NCI-H69 (cell line): ENCODE measurements at regions not wholly inside any gene's neighbourhood (a gene's known extent, or its start where the extent isn't known, plus 50 kb on each side); places are given as distances from the start of the nearest gene placed in this dataset.

Experiments
- DNase-seq: peaks from one replicate; lab custom pipeline; 2025; lab: John Stamatoyannopoulos, UW

- peak; percentile 97 for DNase-seq
These were observed 83.2 kb upstream of the EYA2 start for GRCh38 chr20:46811224-46812084.

DNA sequence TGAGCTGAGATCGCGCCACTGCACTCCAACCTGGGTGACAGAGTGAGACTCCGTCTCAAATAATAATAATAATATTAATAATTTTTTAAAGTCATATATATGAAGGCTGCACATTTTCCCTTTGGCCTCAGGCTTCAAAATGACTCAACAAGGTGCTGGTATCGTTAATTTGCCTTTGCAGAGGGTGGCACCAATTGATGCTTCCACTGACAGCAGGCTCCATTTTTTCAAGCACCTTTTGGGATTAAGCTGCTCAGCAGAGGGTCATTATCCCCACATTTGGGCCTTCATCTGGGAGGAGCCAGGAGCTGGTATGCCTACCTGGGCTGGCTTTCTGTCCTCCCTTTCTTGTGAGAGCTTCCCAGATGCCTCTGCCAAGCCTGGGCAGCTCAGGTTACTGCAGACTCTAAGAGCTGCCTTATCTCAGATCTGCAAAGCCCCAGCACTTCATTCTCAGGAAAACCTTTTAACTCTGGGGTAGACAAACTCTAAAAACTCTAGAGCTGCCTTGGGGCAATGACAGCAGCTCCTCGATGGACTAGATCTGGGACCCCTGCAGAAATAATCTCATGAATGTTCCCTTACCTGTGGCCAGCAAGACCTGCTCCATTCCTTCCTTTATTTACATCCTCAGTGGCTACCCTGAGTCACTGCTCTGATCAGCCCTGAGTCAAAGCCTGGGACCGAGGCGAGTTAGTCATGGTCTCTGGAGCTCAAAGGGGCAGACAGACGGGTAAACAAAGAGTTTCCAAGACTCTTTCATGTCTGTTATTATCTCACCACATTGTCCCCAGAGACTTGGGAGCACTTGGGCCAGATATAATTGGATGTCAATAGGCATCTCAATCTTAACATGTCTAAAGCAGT, 80.0 kb upstream of the EYA2 start:
- peak; percentile 95 for DNase-seq

- peak; percentile 18 for DNase-seq
These were observed 78.5 kb upstream of the EYA2 start for GRCh38 chr20:46816097-46816496.

DNA sequence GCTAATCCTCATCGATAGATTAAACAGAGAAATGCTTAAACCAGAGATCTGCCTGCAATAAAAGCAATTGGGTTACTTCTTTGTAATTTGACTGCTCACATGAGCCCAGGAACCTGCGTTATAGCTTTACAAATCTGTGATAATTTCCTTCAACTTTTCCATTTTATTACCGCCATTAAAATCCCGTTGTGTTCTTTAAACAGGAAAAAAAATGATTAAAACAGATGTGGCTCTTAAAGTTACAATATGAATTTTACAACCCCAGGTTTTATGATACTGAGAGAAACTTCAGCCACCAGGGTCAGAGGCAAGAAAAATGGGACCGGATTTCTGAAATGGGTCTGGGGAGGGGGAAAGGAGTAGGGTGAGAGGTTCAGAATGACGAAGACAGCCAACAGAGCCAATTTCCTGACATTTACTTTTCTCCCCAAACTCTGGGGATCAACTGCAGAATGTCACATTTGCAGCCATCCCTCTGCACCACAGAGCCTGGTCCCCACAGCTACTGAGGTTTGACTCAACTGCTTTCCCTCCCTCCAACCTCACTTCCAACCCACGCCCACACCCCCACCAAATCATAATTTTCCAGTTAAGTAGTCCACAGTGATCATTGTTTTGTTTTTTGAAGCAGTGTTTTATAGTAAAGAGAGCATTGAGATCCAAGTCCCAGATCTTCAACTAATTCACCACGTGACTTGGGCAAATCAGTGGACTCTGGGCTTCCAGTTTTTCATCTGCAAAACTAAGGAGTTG, 77.6 kb upstream of the EYA2 start:
- no peak for DNase-seq

DNA sequence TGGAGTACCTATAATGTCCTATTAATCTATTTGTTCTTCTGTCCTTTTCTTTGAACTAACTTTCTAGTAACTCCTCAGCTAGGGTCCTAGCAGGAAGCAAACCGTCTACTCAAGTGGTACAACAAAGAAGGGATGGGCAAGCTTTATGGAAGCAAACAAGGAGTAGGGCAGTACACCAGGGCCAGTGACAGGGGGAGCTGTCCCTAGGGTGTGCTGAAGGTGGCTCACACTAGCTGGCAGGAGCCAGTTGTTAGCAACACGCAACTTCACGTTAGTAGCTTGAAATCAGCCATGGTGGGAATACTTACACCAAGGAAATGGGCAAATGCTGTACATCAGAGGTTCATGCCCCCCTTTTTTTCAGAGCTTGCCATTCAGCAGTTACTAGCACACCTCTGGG, 74.0 kb upstream of the EYA2 start:
- DNase-seq, result peak; percentile 87

DNA sequence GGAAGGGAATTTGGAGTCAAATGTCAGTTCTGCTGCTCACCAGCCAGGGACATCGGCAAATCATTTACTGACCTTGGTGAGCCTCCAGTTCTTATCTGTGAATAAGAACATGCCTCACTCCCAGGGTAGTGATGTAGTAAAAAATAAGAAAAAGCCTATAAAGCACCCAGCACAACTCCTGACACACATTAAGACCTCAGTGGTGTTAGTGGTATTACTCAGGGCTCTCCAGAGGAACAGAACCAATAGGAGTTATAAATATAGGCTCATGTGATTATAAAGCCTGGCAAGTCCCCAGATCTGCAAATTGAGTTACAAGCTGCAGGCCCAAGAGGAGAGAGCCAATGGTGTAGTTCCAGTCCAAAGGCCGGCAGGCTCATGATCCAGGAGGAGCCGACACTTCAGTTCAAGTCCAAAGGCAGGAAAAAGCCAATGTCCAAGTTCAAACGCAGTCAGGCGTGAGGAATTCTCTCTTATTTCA, 71.3 kb upstream of the EYA2 start:
- DNase-seq, result no peak

- DNase-seq, result no peak
These were observed 70.9 kb upstream of the EYA2 start for GRCh38 chr20:46823753-46824152.

- no peak for DNase-seq
These were observed 68.2 kb upstream of the EYA2 start for GRCh38 chr20:46826343-46826984.

DNA sequence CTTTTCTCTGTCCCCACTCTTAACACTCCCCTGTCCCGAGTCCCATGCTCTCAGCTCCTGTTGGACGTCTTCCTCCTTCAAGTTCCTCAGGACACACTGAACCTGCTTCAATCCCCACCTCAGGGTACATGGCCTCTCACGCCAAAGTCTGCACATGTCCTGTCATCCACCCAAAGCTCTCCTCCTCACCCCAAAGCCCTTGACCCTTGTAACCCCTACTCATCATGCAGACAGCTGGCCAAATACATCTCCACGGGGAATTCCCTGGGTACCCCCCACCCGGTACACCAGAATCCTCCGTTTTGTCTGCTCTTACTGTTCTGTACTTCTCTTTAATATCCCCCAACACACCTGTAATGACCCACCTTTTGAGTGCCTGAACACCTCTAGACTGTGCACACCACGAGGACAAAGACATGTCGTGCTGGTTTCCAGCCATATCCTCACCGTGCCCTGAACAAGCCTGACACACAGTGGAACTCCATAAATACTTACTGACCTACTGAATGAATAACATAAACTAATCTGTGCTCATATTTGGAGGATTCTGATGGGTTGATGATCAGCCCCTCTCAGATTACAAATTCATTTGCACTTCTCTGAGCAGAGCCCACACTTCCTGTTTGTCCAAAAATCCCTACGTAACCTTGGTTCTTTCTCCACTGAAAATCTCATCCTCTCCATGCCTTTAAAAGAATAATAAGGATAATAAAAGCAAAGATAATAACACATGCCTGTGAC, 66.8 kb upstream of the EYA2 start:
- no peak for DNase-seq

GRCh38 chr20:46828471-46828870, 66.2 kb upstream of the EYA2 start:
- DNase-seq, result no peak

GRCh38 chr20:46830886-46831632, 63.6 kb upstream of the EYA2 start:
- no peak for DNase-seq

DNA sequence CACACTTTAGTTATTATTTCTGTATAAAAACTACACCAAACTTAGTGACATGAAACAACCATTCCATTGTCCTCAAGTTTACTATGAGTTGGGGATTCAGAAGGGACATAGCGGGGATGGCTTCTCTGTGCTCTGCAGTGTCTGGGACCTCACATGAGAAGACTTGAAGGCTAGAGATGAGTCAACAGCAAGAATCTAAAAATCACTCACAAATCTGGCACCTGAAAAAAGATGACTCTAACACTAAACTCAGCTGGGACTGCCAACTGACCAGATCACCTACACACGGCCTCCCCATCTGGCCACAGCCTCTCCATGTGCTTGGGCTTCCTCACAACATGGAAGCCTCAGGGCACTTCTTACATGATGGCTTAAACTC, 63.0 kb upstream of the EYA2 start:
- DNase-seq, result no peak

DNA sequence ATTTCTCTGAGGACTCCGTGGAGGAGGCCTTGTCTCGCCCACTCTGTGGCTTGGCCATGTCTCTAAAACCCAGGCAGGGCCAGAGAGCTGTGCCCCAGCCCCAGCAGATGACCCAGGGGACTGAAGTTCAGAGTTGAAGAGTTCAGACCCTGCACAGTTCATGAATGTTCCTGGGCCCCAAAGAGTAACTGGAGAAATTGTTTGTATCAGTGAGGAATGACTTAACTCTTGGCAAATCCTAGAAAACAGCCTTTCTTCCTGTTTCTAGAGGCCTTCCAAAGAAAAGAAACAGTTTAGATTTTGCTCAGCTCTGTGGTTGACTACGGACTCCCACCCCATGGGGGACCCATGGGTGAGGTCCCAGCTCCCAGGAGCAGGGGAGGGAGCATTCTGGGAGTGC, 62.1 kb upstream of the EYA2 start:
- no peak for DNase-seq

GRCh38 chr20:46833360-46833759, 61.3 kb upstream of the EYA2 start:
- no peak for DNase-seq

DNA sequence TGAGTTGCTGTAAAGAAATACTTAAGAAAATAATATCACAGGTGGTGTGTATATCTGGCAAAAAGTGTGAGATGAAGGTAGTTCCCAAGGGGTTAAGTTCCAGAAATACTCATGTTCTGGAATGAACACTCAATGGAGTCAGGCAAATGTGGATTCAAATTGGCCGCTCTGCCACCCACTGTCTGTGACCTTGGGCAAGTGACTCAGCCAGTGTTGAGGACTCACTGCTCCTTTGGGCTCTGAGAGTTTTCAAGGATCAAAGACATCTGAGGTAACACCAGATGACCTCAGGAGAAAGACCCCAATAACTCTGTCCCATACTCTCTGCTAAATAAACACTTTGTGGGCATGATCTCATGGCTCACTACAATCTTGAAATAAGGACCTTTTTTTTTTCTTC, 59.2 kb upstream of the EYA2 start:
- no peak for DNase-seq

DNA sequence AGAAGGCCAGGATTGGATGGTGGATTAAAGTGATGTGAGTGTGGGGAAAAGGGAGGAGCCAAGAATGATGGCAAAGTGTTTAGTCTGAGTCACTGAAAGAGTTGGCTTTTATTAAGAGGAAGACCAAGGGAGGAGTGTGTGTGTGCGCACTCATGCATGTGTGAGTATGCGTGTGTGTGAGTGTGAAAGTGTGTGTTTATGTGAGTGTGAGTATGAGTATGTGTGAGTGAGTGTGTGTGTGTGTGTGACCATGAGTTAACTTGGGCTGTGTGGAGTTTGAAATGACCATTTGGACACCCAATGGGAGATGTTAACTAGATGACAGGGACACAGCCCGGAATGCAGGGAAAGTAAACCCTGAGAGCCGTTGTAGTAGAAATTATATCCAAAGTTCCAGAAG, 57.6 kb upstream of the EYA2 start:
- DNase-seq, result no peak

GRCh38 chr20:46838011-46838410, 56.6 kb upstream of the EYA2 start:
- peak; percentile 53 for DNase-seq

DNA sequence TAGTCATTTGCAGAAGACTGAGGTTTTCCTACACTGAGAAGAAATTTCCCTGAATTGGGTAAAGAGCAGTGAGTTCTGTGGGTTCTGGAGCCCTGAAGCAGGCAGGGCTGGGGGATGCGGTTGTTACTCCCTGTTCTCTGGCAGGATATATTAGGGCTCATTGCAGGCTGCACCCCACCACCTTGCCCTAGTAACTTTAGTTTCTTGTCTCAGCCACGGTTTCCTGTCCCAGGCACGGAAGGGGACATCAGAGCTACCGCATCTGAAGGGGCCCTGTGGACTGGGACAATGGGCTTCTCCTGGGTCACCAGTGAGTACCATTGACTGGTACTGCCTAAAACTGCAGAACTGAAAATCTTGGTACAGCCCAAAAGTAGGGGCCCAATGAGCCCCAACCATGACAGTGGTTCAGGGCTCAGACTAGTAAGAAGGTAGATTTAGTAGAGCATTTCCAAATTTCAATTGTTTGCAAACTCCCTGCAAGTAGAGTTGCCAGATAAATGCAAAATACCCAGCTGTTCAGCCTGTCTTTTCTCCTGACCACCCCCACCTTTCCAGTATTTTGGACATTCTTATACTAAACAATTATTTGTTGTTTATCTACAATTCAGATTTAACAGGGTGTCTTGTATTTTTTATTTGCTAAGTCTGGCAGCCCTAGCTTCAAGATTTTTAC, 54.5 kb upstream of the EYA2 start:
- DNase-seq, result no peak
